NB4 (cell line): ENCODE measurements at regions not wholly inside any gene's neighbourhood (a gene's known extent, or its start where the extent isn't known, plus 50 kb on each side); places are given as distances from the start of the nearest gene placed in this dataset.
A peak's percentile ranks its signal among the peaks of the same experiment; 100 is the strongest.

Experiments used
- DNase-seq: peaks from one replicate; pipeline ENCODE4 v3.0.0; 2010; ENCODE audit warnings: low read depth
- H3K4me3 ChIP-seq: one replicate; pipeline ENCODE4 v1.5.1; 2011; ENCODE audit warnings: mild to moderate bottlenecking, low read depth, low read length, moderate library complexity
- MYC ChIP-seq: IDR thresholded peaks from 2 replicates; pipeline ENCODE4 v1.6.1; 2011; ENCODE audit warnings: low read depth, low read length
- POLR2A ChIP-seq: IDR thresholded peaks from 2 replicates; pipeline ENCODE4 v1.6.1; 2011; ENCODE audit warnings: mild to moderate bottlenecking; ENCODE audit not compliant: insufficient read length; ENCODE audit errors: extremely low read depth
- TF ChIP-seq, protein P1 (sequence below): IDR thresholded peaks from 2 replicates; pipeline ENCODE4 v1.6.1; 2011; ENCODE audit warnings: low read depth, low read length
- TF ChIP-seq, protein P2 (sequence below): IDR thresholded peaks from one replicate; pipeline ENCODE4 v1.5.1; 2012; ENCODE audit warnings: low read depth, low read length

DNA sequence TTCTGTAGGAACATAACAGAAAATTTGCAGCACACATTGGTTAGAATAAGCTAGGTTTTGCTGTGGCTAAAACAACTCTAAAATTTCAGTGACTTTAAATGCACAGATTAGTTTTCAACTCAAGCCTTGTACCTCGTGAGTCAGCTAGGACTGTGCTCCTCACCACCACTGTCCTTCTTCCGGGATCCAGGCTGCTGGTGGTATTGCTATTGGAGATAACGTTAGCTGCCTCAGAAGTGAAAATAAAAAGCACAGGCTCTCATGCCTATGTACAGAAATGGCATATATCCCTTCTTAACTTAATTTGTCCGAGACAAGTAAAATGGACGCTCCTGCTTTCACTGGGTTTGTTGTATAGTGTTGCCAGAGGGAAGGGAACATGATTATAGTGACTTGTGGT, 931.1 kb upstream of the EYS start:
- no peak overlapping the region for H3K4me3 ChIP-seq
- TF ChIP-seq MYC (no peak), POLR2A (no peak)
- DNase-seq, result no peak

DNA sequence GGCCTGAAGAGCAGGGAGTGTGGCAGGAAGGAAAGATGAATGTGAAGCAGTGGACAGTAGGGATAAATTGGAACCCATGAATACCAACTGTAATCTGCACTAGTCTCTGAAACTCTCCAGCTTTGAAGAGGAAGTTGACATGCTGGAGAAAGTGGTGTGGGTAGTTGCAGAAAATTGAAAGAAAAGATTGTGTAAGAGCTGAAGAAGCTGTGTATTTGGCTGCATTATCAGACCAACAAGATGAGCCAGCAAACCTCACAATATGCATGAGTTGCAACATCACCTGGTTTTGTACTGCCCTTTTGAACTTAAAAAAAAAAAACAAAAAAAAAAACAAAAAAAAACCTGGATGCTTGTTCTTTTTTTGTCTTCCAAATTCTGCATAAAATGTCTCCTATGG, 921.9 kb upstream of the EYS start:
- DNase-seq, result peak; percentile 89
- TF ChIP-seq, protein P1, sequence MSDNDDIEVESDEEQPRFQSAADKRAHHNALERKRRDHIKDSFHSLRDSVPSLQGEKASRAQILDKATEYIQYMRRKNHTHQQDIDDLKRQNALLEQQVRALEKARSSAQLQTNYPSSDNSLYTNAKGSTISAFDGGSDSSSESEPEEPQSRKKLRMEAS, result no peak
- TF ChIP-seq MYC (no peak), POLR2A (no peak)
- TF ChIP-seq, protein P2, sequence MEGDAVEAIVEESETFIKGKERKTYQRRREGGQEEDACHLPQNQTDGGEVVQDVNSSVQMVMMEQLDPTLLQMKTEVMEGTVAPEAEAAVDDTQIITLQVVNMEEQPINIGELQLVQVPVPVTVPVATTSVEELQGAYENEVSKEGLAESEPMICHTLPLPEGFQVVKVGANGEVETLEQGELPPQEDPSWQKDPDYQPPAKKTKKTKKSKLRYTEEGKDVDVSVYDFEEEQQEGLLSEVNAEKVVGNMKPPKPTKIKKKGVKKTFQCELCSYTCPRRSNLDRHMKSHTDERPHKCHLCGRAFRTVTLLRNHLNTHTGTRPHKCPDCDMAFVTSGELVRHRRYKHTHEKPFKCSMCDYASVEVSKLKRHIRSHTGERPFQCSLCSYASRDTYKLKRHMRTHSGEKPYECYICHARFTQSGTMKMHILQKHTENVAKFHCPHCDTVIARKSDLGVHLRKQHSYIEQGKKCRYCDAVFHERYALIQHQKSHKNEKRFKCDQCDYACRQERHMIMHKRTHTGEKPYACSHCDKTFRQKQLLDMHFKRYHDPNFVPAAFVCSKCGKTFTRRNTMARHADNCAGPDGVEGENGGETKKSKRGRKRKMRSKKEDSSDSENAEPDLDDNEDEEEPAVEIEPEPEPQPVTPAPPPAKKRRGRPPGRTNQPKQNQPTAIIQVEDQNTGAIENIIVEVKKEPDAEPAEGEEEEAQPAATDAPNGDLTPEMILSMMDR, result no peak
- no peak overlapping the region for H3K4me3 ChIP-seq

DNA sequence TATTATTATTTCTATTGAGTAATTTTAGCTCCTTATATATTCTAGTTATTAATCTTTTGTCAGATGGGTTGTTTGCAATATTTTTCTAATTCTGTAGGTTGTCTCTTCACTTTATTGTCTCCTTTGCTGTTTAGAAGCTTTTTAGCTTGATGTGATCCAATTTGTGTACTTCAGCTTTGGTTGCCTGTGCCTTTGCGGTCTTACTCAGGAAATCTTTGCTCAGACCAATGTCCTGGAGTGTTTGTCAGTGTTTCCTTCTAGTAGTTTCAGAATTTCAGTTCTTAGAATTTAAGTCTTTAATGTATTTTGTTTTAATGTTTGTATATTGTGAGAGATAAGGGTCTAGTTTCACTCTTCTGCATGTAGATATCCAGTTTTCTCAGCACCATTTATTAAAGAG, 916.0 kb upstream of the EYS start:
- no peak for TF ChIP-seq MYC
- TF ChIP-seq, protein P1, result no peak
- no peak for TF ChIP-seq POLR2A
- TF ChIP-seq, protein P2, result no peak
- no peak overlapping the region for H3K4me3 ChIP-seq
- DNase-seq, result no peak

DNA sequence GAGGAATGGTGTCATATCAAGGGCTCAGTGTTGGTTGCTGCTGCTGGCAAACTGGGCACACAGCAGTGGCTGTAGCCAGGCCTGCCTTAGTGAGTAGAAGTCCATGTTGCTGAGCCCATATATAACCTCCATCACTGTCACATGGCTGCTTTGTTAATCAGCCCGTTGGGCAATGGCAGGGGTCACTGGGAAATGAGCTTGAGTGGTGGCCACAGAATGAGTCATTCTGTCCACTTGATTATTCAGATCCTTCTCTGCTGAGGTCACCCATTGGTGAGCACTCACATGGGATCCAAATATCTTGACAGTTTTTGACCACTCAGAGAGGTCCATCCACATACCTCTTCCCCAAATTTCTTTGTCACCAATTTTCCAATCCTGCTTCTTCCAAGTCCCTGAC, 898.9 kb upstream of the EYS start:
- DNase-seq, result no peak
- TF ChIP-seq, protein P1, result no peak

DNA sequence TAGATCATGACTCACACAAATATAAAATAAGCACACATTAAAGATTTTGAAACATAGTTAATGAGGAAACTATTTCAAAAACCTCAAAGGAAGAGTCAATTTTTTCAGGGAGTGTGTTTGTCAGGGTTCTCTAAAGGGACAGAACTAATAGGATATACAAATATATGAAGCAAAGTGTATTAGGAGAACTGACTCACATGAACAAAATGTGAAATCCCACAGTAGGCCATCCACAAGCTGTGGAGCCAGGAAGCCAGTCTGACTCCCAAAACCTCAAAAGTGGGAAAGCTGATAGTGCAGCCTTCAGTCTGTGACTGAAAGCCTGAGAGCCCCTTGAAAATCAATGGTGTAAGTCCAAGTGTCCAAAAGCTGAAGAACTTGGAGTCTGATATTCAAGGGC, 898.0 kb upstream of the EYS start:
- DNase-seq, result no peak
- no peak overlapping the region for H3K4me3 ChIP-seq
- TF ChIP-seq MYC, result no peak
- TF ChIP-seq, protein P2, result no peak
- TF ChIP-seq, protein P1, result no peak
- no peak for TF ChIP-seq POLR2A

More for the DNA sequence above, 898.9 kb upstream of the EYS start:
- no peak overlapping the region for H3K4me3 ChIP-seq

DNA sequence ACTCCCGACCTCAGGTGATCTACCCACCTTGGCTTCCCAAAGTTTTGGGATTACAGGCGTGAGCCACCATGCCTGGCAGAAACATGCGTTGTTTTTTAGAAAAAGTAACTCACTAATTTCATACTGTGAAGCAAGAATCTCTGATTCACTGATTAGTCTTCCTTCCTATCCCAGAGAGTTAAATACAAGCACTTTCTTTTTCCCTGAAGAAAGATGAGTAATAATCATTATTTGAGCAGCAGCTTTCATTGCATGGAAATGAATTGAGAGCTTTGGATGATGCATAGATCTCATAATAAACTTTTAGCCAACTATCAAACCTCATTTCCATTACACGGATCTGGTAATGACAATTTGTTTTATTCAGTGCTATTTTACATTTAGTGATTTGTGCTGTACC, 892.5 kb upstream of the EYS start:
- no peak overlapping the region for H3K4me3 ChIP-seq
- TF ChIP-seq POLR2A (no peak), MYC (no peak)
- TF ChIP-seq, protein P1, result no peak
- TF ChIP-seq, protein P2, result no peak

DNA sequence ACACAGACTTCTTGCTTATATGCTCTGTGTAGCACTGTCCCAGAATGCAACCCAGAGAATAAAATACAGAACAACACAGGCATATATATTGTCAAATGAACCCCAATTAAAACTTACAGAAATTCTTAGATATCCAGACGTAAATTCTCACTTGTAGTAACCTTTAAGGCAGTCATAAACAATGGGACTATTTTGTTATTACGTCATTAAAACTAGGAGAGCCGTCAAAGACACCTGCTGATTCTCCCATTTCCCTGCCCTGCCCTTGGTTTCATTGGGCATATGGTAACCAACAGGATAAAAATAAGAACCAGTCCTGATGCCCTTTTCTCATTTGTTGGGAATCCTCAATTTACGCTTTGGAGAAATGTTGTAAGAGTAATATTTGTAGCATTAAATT, 871.3 kb upstream of the EYS start:
- TF ChIP-seq POLR2A, result no peak
- TF ChIP-seq, protein P2, result no peak
- TF ChIP-seq, protein P1, result no peak
- no peak for TF ChIP-seq MYC
- no peak overlapping the region for H3K4me3 ChIP-seq
- no peak for DNase-seq

More for the DNA sequence above, 892.5 kb upstream of the EYS start:
- DNase-seq, result no peak
